ENCODE measurements at regions not wholly inside any gene's neighbourhood (a gene's known extent, or its start where the extent isn't known, plus 50 kb on each side); places are given as distances from the start of the nearest gene placed in this dataset.

- TF ChIP-seq CTCF (IDR thresholded peaks at IDR 0.05 in 2 of 3, conservative IDR thresholded peaks at IDR 0.05 in 1 of 3; ENCODE audit: control insufficient read depth in 2 of 3, extremely low read depth in 1 of 3, insufficient read depth in 1 of 3, low read depth in 3 of 3, low read length in 3 of 3) (no peak), E2F4 (IDR thresholded peaks at IDR 0.05; ENCODE audit: low read depth, low read length) (no peak), RB1 (IDR thresholded peaks at IDR 0.05; ENCODE audit: borderline replicate concordance) (no peak), BRCA1 (IDR thresholded peaks at IDR 0.05; ENCODE audit: low read depth, low read length) (no peak), EZH2 (IDR thresholded peaks at IDR 0.05; ENCODE audit: borderline replicate concordance, control insufficient read depth, low read depth, low read length) (no peak), JUND (IDR thresholded peaks at IDR 0.05; ENCODE audit: low read depth, low read length) (no peak), POLR2A (IDR thresholded peaks at IDR 0.05; ENCODE audit: low read depth, low read length) (no peak), TCF7 (IDR thresholded peaks at IDR 0.05; ENCODE audit: borderline replicate concordance) (no peak), RFX5 (IDR thresholded peaks at IDR 0.05; ENCODE audit: low read depth, low read length) (no peak), ESRRA (IDR thresholded peaks at IDR 0.05; ENCODE audit: low read length) (no peak)
Observed at GRCh38 chr13:80585531-80585930, 244.6 kb upstream of the SPRY2 start.

Data from GM12878 (cell line).